ENCODE measurements at regions not wholly inside any gene's neighbourhood (a gene's known extent, or its start where the extent isn't known, plus 50 kb on each side); places are given as distances from the start of the nearest gene placed in this dataset.

GRCh38 chr3:161794551-161794950, 297.9 kb downstream of the OTOL1 start:
- intact Hi-C loops (cut with DNase I): no loop called here
- Histone ChIP-seq H3K9me3 (no peaks in the 10 kb centered on the region), H3K4me1 (no peaks in the 10 kb centered on the region), H3K27ac (no peak overlapping the region), H3K27me3 (no peaks in the 10 kb centered on the region), H3K4me3 (no peak overlapping the region), H3K36me3 (no peaks in the 10 kb centered on the region)
- no peak for DNase-seq (ENCODE audit: extremely low spot score in 2 of 2)
- TF ChIP-seq POLR2A (IDR thresholded peaks at IDR 0.05) (no peak), POLR2AphosphoS5 (IDR thresholded peaks at IDR 0.05; ENCODE audit: insufficient read depth in 1 of 2, low read depth in 1 of 2) (no peak), CTCF (IDR thresholded peaks at IDR 0.05) (no peak)

- no peak for DNase-seq (ENCODE audit: extremely low spot score in 2 of 2)
- no peak for TF ChIP-seq CTCF (IDR thresholded peaks at IDR 0.05)
- H3K4me1 ChIP-seq: no peaks in the 10 kb centered on the region
- no peaks in the 10 kb centered on the region for H3K9me3 ChIP-seq
- intact Hi-C loops (cut with DNase I): no loop called here
- no peaks in the 10 kb centered on the region for H3K27me3 ChIP-seq
- no peak overlapping the region for H3K4me3 ChIP-seq
- H3K27ac ChIP-seq: no peak overlapping the region
- no peaks in the 10 kb centered on the region for H3K36me3 ChIP-seq
These were observed 299.7 kb downstream of the OTOL1 start for GRCh38 chr3:161796312-161796711.

GRCh38 chr3:161796780-161797179, 300.2 kb downstream of the OTOL1 start:
- intact Hi-C loops (cut with DNase I): no loop called here
- no peaks in the 10 kb centered on the region for H3K36me3 ChIP-seq
- H3K27me3 ChIP-seq: no peaks in the 10 kb centered on the region
- H3K4me1 ChIP-seq: no peaks in the 10 kb centered on the region
- DNase-seq (ENCODE audit: extremely low spot score in 2 of 2): no peak
- no peak for TF ChIP-seq POLR2AphosphoS5 (IDR thresholded peaks at IDR 0.05; ENCODE audit: insufficient read depth in 1 of 2, low read depth in 1 of 2)
- no peak for TF ChIP-seq POLR2A (IDR thresholded peaks at IDR 0.05)
- no peak for TF ChIP-seq CTCF (IDR thresholded peaks at IDR 0.05)
- H3K9me3 ChIP-seq: no peaks in the 10 kb centered on the region
- no peak overlapping the region for H3K4me3 ChIP-seq
- no peak overlapping the region for H3K27ac ChIP-seq

GRCh38 chr3:161798016-161798415, 301.4 kb downstream of the OTOL1 start:
- H3K4me1 ChIP-seq: no peaks in the 10 kb centered on the region
- H3K27me3 ChIP-seq: no peaks in the 10 kb centered on the region
- H3K4me3 ChIP-seq: no peak overlapping the region
- H3K9me3 ChIP-seq: no peaks in the 10 kb centered on the region
- no peaks in the 10 kb centered on the region for H3K36me3 ChIP-seq
- DNase-seq (ENCODE audit: extremely low spot score in 2 of 2): no peak
- intact Hi-C loops (cut with DNase I): no loop called here
- no peak overlapping the region for H3K27ac ChIP-seq
- TF ChIP-seq POLR2AphosphoS5 (IDR thresholded peaks at IDR 0.05; ENCODE audit: insufficient read depth in 1 of 2, low read depth in 1 of 2): no peak
- TF ChIP-seq CTCF (IDR thresholded peaks at IDR 0.05): no peak
- TF ChIP-seq POLR2A (IDR thresholded peaks at IDR 0.05): no peak

- DNase-seq (ENCODE audit: extremely low spot score in 2 of 2): no peak
- no peaks in the 10 kb centered on the region for H3K9me3 ChIP-seq
- no peak overlapping the region for H3K4me3 ChIP-seq
- no peaks in the 10 kb centered on the region for H3K4me1 ChIP-seq
- no peaks in the 10 kb centered on the region for H3K36me3 ChIP-seq
- no peak overlapping the region for H3K27ac ChIP-seq
- TF ChIP-seq CTCF (IDR thresholded peaks at IDR 0.05): no peak
- TF ChIP-seq POLR2A (IDR thresholded peaks at IDR 0.05): no peak
- no peak for TF ChIP-seq POLR2AphosphoS5 (IDR thresholded peaks at IDR 0.05; ENCODE audit: insufficient read depth in 1 of 2, low read depth in 1 of 2)
- intact Hi-C loops (cut with DNase I): no loop called here
- no peaks in the 10 kb centered on the region for H3K27me3 ChIP-seq
These were observed 304.5 kb downstream of the OTOL1 start for GRCh38 chr3:161800985-161801559.
